ENCODE measurements at regions not wholly inside any gene's neighbourhood (a gene's known extent, or its start where the extent isn't known, plus 50 kb on each side); places are given as distances from the start of the nearest gene placed in this dataset.

GRCh38 chr15:62459875-62460274 is 294.8 kb upstream of the C2CD4B start:
- no peak for TF ChIP-seq CTCF (IDR thresholded peaks at IDR 0.05)
- Mint-ChIP-seq H3K4me1 (ENCODE audit: unreplicated experiment) (peaks cover 34% of the 10 kb centered on the region), H3K27ac (ENCODE audit: unreplicated experiment) (no peak overlapping the region), H3K36me3 (ENCODE audit: unreplicated experiment) (no peaks in the 10 kb centered on the region), H3K9me3 (ENCODE audit: unreplicated experiment) (no peaks in the 10 kb centered on the region), H3K27me3 (ENCODE audit: unreplicated experiment) (no peaks in the 10 kb centered on the region), H3K4me3 (ENCODE audit: unreplicated experiment) (no peak overlapping the region)
- no peak for DNase-seq (ENCODE audit: extremely low spot score, unreplicated experiment)

DNA sequence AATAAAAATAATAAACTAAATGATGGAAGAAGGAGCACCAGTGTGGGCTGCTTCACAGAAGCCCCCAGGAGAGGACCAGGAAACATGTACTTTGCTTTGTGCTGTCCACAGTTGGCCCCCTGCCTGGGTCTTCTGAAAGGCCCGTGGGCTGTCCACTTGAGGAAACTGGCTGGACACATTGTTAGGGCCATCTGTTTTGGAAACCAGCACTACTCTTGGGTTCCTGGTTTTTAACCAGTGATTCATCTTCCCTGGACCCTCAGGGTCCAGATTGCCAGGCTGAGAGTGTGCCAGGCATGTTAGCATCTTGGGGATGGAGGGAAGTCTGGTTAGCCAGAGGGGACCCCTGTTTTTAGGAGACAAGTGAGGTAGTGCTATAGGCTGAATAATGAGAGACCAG is 297.2 kb upstream of the C2CD4B start:
- Mint-ChIP-seq H3K27ac (ENCODE audit: unreplicated experiment) (no peak overlapping the region), H3K4me1 (ENCODE audit: unreplicated experiment) (peaks cover 27% of the 10 kb centered on the region), H3K36me3 (ENCODE audit: unreplicated experiment) (no peaks in the 10 kb centered on the region), H3K27me3 (ENCODE audit: unreplicated experiment) (no peaks in the 10 kb centered on the region), H3K9me3 (ENCODE audit: unreplicated experiment) (no peaks in the 10 kb centered on the region), H3K4me3 (ENCODE audit: unreplicated experiment) (no peak overlapping the region)
- TF ChIP-seq CTCF (IDR thresholded peaks at IDR 0.05), result no peak
- no peak for DNase-seq (ENCODE audit: extremely low spot score, unreplicated experiment)

GRCh38 chr15:62462721-62463120 is 297.6 kb upstream of the C2CD4B start:
- H3K4me1 Mint-ChIP-seq (ENCODE audit: unreplicated experiment), result peaks cover 26% of the 10 kb centered on the region
- no peak for TF ChIP-seq CTCF (IDR thresholded peaks at IDR 0.05)
- H3K9me3 Mint-ChIP-seq (ENCODE audit: unreplicated experiment), result no peaks in the 10 kb centered on the region
- H3K4me3 Mint-ChIP-seq (ENCODE audit: unreplicated experiment), result no peak overlapping the region
- no peak for DNase-seq (ENCODE audit: extremely low spot score, unreplicated experiment)
- H3K36me3 Mint-ChIP-seq (ENCODE audit: unreplicated experiment), result no peaks in the 10 kb centered on the region
- H3K27ac Mint-ChIP-seq (ENCODE audit: unreplicated experiment), result no peak overlapping the region
- H3K27me3 Mint-ChIP-seq (ENCODE audit: unreplicated experiment), result no peaks in the 10 kb centered on the region

DNA sequence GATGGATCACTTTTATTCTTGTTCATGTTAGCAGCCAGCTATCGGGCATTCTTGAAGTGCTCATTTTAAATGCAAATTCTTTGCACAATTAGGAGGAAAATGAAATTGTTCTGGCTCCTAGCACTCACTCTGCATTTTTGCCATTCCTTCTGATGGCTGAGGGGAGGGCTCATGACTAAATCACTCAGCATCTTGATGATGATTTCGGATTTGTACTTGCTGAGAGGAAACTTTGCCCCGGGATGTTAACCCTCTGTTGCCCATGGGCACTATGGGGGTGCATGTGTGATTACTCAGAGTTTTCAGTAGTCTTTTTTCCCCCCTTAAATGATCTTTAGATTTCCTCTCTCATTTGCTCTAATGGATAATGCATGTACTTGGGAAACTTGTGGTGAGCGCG is 299.6 kb upstream of the C2CD4B start:
- Mint-ChIP-seq H3K36me3 (ENCODE audit: unreplicated experiment) (no peaks in the 10 kb centered on the region), H3K27me3 (ENCODE audit: unreplicated experiment) (no peaks in the 10 kb centered on the region), H3K4me3 (ENCODE audit: unreplicated experiment) (peak overlapping the region; percentile 73), H3K4me1 (ENCODE audit: unreplicated experiment) (peaks cover 29% of the 10 kb centered on the region), H3K9me3 (ENCODE audit: unreplicated experiment) (no peaks in the 10 kb centered on the region), H3K27ac (ENCODE audit: unreplicated experiment) (peak overlapping the region; percentile 68)
- no peak for DNase-seq (ENCODE audit: extremely low spot score, unreplicated experiment)
- TF ChIP-seq CTCF (IDR thresholded peaks at IDR 0.05), result no peak

- no peaks in the 10 kb centered on the region for H3K27me3 Mint-ChIP-seq (ENCODE audit: unreplicated experiment)
- no peak overlapping the region for H3K27ac Mint-ChIP-seq (ENCODE audit: unreplicated experiment)
- H3K4me1 Mint-ChIP-seq (ENCODE audit: unreplicated experiment), result peaks cover 30% of the 10 kb centered on the region
- peak overlapping the region; percentile 73 for H3K4me3 Mint-ChIP-seq (ENCODE audit: unreplicated experiment)
- TF ChIP-seq CTCF (IDR thresholded peaks at IDR 0.05), result no peak
- H3K36me3 Mint-ChIP-seq (ENCODE audit: unreplicated experiment), result no peaks in the 10 kb centered on the region
- DNase-seq (ENCODE audit: extremely low spot score, unreplicated experiment), result no peak
- no peaks in the 10 kb centered on the region for H3K9me3 Mint-ChIP-seq (ENCODE audit: unreplicated experiment)
Observed at GRCh38 chr15:62465173-62465572, 300.1 kb upstream of the C2CD4B start.

Data from osteocyte (in vitro differentiated cells).